ENCODE measurements at regions not wholly inside any gene's neighbourhood (a gene's known extent, or its start where the extent isn't known, plus 50 kb on each side); places are given as distances from the start of the nearest gene placed in this dataset.

- no peak for TF ChIP-seq NFRKB (IDR thresholded peaks at IDR 0.05)
- TF ChIP-seq HDGF (IDR thresholded peaks at IDR 0.05; ENCODE audit: borderline replicate concordance): no peak
- no peak for TF ChIP-seq LEF1 (IDR thresholded peaks at IDR 0.05; ENCODE audit: borderline replicate concordance)
- TF ChIP-seq BHLHE40 (IDR thresholded peaks at IDR 0.05; ENCODE audit: borderline replicate concordance): no peak
- no peak for TF ChIP-seq FOXA1 (IDR thresholded peaks at IDR 0.05)
- TF ChIP-seq FOXK2 (IDR thresholded peaks at IDR 0.05): no peak
- TF ChIP-seq CTBP1 (IDR thresholded peaks at IDR 0.05; ENCODE audit: borderline replicate concordance): no peak
Measured at GRCh38 chr10:6944436-6944835, 364.4 kb upstream of the PRKCQ start.

All from HEK293T (cell line).